GM12878 (cell line): ENCODE measurements at regions not wholly inside any gene's neighbourhood (a gene's known extent, or its start where the extent isn't known, plus 50 kb on each side); places are given as distances from the start of the nearest gene placed in this dataset.

Experiments
- BCL3 ChIP-seq: IDR thresholded peaks from 2 replicates; pipeline ENCODE4 v1.6.1; 2011; ENCODE audit warnings: borderline replicate concordance, low read depth, mild to moderate bottlenecking, moderate library complexity, low read length; ENCODE audit not compliant: insufficient read depth, poor library complexity, severe bottlenecking
- BRCA1 ChIP-seq: IDR thresholded peaks from 2 replicates; pipeline ENCODE4 v1.6.1; 2011; ENCODE audit warnings: low read depth, low read length, improper control_type of control experiment
- JUNB ChIP-seq: IDR thresholded peaks from 2 replicates; pipeline ENCODE4 v1.6.1; 2016; ENCODE audit warnings: antibody characterized with exemption, mild to moderate bottlenecking
- RELB ChIP-seq: fragments of 450-650 bp; IDR thresholded peaks from 2 replicates; pipeline ENCODE4 v1.6.1; 2017; ENCODE audit warnings: low read depth, mild to moderate bottlenecking, moderate library complexity
- USF1 ChIP-seq: IDR thresholded peaks from 2 replicates; pipeline ENCODE4 v1.6.1; 2011; ENCODE audit warnings: borderline replicate concordance, low read depth, mild to moderate bottlenecking, moderate library complexity, mixed read lengths, low read length; ENCODE audit not compliant: insufficient read depth; ENCODE audit errors: extremely low read length
- ZBTB40 ChIP-seq: fragments of 450-650 bp; IDR thresholded peaks from 2 replicates; pipeline ENCODE4 v1.6.1; 2016; ENCODE audit warnings: mild to moderate bottlenecking, moderate library complexity, borderline replicate concordance

- TF ChIP-seq RELB = no peak
- TF ChIP-seq USF1 = no peak
- TF ChIP-seq BRCA1 = no peak
- no peak for TF ChIP-seq JUNB
- no peak for TF ChIP-seq BCL3
- no peak for TF ChIP-seq ZBTB40
Observed at GRCh38 chr14:99033951-99034350, 238.0 kb downstream of the BCL11B start (continued).
